GM12878 (cell line): ENCODE measurements at regions not wholly inside any gene's neighbourhood (a gene's known extent, or its start where the extent isn't known, plus 50 kb on each side); places are given as distances from the start of the nearest gene placed in this dataset.

Source experiments
- ATAC-seq: fragments of 200-7000 bp; cut with Tn5 transposase; 3 replicates; pipeline ENCODE4 v1.9.1; 2020; ENCODE audit warnings: mild to moderate bottlenecking, moderate library complexity
- BruUV-seq: library from RNA; stranded (reverse); fragments of 400-500 nt; replicated peaks from 2 replicates; lab custom pipeline; 2021; lab: Mats Ljungman, UMichigan
- CTCF ChIA-PET: fragments of 300-600 bp; sonication (Branson Sonifier 250); formaldehyde crosslinking; extraction: SDS; loops from one replicate; lab custom pipeline; 2021; ENCODE audit warnings: inconsistent platforms; lab: Yijun Ruan, JAX
- POLR2A ChIA-PET: fragments of 350-600 bp; formaldehyde crosslinking; extraction: SDS; loops from one replicate; lab custom pipeline; 2021; ENCODE audit warnings: inconsistent platforms; lab: Charles Lee
- RAD21 ChIA-PET: fragments of 300-600 bp; sonication (Branson Sonifier 250); formaldehyde crosslinking; loops from one replicate; lab custom pipeline; 2023; ENCODE audit warnings: antibody characterized with exemption; ENCODE audit not compliant: unreplicated experiment; lab: Charles Lee
- SMC1A ChIA-PET: fragments of 300-600 bp; sonication (Branson Sonifier 250); formaldehyde crosslinking; loops from one replicate; lab custom pipeline; 2023; ENCODE audit not compliant: unreplicated experiment, uncharacterized antibody; lab: Charles Lee
- DNase-seq: peaks from one replicate; pipeline ENCODE4 v3.0.0-alpha.2; 2011; ENCODE audit warnings: low read depth, low spot score
- FAIRE-seq: peaks from 3 replicates; lab custom pipeline; 2011; peaks lifted over from hg19 to GRCh38; lab: Jason Lieb, UNC
- H2AFZ ChIP-seq: 2 replicates; pipeline ENCODE4 v1.6.0; 2011; ENCODE audit warnings: low read depth, low read length, control low read depth; ENCODE audit not compliant: control insufficient read depth
- H3K27ac ChIP-seq: 2 replicates; pipeline ENCODE4 v1.5.1; 2011; ENCODE audit warnings: control low read depth; ENCODE audit not compliant: control insufficient read depth, insufficient read depth
- H3K27me3 ChIP-seq, 2 experiments: replicated peaks in 1 of 2; 2 replicates each; pipeline versions ENCODE4 v1.6.0 to v1.6.1; 2011; ENCODE audit warnings: low read length in 1 of 2; ENCODE audit not compliant: control insufficient read depth in 2 of 2, insufficient read depth in 2 of 2
- H3K36me3 ChIP-seq, 2 experiments: 2 replicates each; pipeline ENCODE4 v1.5.1; 2011; ENCODE audit warnings: low read length in 1 of 2; ENCODE audit not compliant: control insufficient read depth in 2 of 2, insufficient read depth in 2 of 2
- H3K4me1 ChIP-seq: 2 replicates; pipeline ENCODE4 v1.6.1; 2011; ENCODE audit warnings: mild to moderate bottlenecking, low read length, moderate library complexity, mixed read lengths; ENCODE audit not compliant: control insufficient read depth, insufficient read depth
- H3K4me2 ChIP-seq: 2 replicates; pipeline ENCODE4 v1.6.0; 2011; ENCODE audit warnings: control low read depth; ENCODE audit not compliant: control insufficient read depth, insufficient read depth
- H3K4me3 ChIP-seq: fragments of 200-600 bp; sonication (generic); 2 replicates; pipeline ENCODE4 v1.5.1; 2016
- H3K79me2 ChIP-seq: 2 replicates; pipeline ENCODE4 v1.6.0; 2011; ENCODE audit warnings: low read length; ENCODE audit not compliant: control insufficient read depth, insufficient read depth
- H3K9ac ChIP-seq: 2 replicates; pipeline ENCODE4 v1.8.0; 2011; ENCODE audit warnings: low read length, control low read depth, mixed read lengths; ENCODE audit not compliant: control insufficient read depth, insufficient read depth
- H3K9me3 ChIP-seq: replicated peaks from 3 replicates; pipeline ENCODE4 v1.5.1; 2011; ENCODE audit warnings: mild to moderate bottlenecking, low read length; ENCODE audit not compliant: control insufficient read depth, insufficient read depth
- H4K20me1 ChIP-seq: 2 replicates; pipeline ENCODE4 v1.6.0; 2011; ENCODE audit not compliant: control insufficient read depth, insufficient read depth
- BACH1 ChIP-seq: fragments of 450-650 bp; IDR thresholded peaks from 2 replicates; pipeline ENCODE4 v1.6.1; 2017; ENCODE audit warnings: mild to moderate bottlenecking, borderline replicate concordance
- CBX5 ChIP-seq: sonication (generic); IDR thresholded peaks from 2 replicates; pipeline ENCODE4 v1.6.1; 2016; ENCODE audit warnings: low read depth, moderate library complexity, mild to moderate bottlenecking, inconsistent platforms
- CHD2 ChIP-seq: IDR thresholded peaks from 2 replicates; pipeline ENCODE4 v1.6.1; 2011; ENCODE audit warnings: low read depth, low read length, improper control_type of control experiment, borderline replicate concordance
- HDAC6 ChIP-seq: fragments of 200-600 bp; sonication (generic); IDR thresholded peaks from one replicate; pipeline ENCODE4 v1.8.0; 2017; ENCODE audit warnings: antibody characterized with exemption; ENCODE audit not compliant: unreplicated experiment
- IRF4 ChIP-seq: IDR thresholded peaks from 2 replicates; pipeline ENCODE4 v1.6.1; 2011; ENCODE audit warnings: low read depth, low read length
- JUND ChIP-seq: IDR thresholded peaks from 2 replicates; pipeline ENCODE4 v1.6.1; 2012; ENCODE audit warnings: low read depth, mild to moderate bottlenecking, low read length, improper control_type of control experiment, moderate library complexity
- LARP7 ChIP-seq: fragments of 450-650 bp; IDR thresholded peaks from 2 replicates; pipeline ENCODE4 v1.6.1; 2017; ENCODE audit warnings: mild to moderate bottlenecking
- MEF2B ChIP-seq: fragments of 450-650 bp; IDR thresholded peaks from 2 replicates; pipeline ENCODE4 v1.6.1; 2018; ENCODE audit warnings: mild to moderate bottlenecking, moderate library complexity; ENCODE audit not compliant: partially characterized antibody, poor library complexity, severe bottlenecking
- MYB ChIP-seq: fragments of 150-350 bp; IDR thresholded peaks from 2 replicates; pipeline ENCODE4 v1.6.1; 2014; ENCODE audit warnings: mild to moderate bottlenecking, low read depth, low read length, borderline replicate concordance
- NR2C1 ChIP-seq: fragments of 450-650 bp; IDR thresholded peaks from 2 replicates; pipeline ENCODE4 v1.6.1; 2017; ENCODE audit warnings: antibody characterized with exemption, mild to moderate bottlenecking, moderate library complexity
- PML ChIP-seq: IDR thresholded peaks from 2 replicates; pipeline ENCODE4 v1.6.1; 2012; ENCODE audit warnings: low read length, inconsistent platforms
- POLR2AphosphoS2 ChIP-seq: IDR thresholded peaks from 2 replicates; pipeline ENCODE4 v1.6.1; 2011; ENCODE audit warnings: low read depth, mild to moderate bottlenecking, low read length, improper control_type of control experiment, moderate library complexity
- RAD21 ChIP-seq: IDR thresholded peaks from 2 replicates; pipeline ENCODE4 v1.6.1; 2011; ENCODE audit warnings: mild to moderate bottlenecking, low read depth, low read length, moderate library complexity; ENCODE audit not compliant: insufficient read depth
- SIX5 ChIP-seq: IDR thresholded peaks from 2 replicates; pipeline ENCODE4 v1.6.1; 2011; ENCODE audit warnings: mild to moderate bottlenecking, low read depth, low read length, moderate library complexity; ENCODE audit not compliant: severe bottlenecking
- SP1 ChIP-seq: IDR thresholded peaks from one replicate; pipeline ENCODE4 v1.6.1; 2011; ENCODE audit warnings: low read depth, low read length
- SREBF2 ChIP-seq: IDR thresholded peaks from 2 replicates; pipeline ENCODE4 v1.6.1; 2012; ENCODE audit warnings: mild to moderate bottlenecking, low read length
- YBX1 ChIP-seq: fragments of 450-650 bp; IDR thresholded peaks from 2 replicates; pipeline ENCODE4 v1.6.1; 2016; ENCODE audit warnings: antibody characterized with exemption
- ZNF274 ChIP-seq: IDR thresholded peaks from one replicate; pipeline ENCODE4 v1.8.0; 2011; ENCODE audit not compliant: insufficient read length, insufficient read depth
- ZSCAN29 ChIP-seq: fragments of 450-650 bp; IDR thresholded peaks from 2 replicates; pipeline ENCODE4 v1.6.1; 2017; ENCODE audit warnings: mild to moderate bottlenecking, moderate library complexity
- ZZZ3 ChIP-seq: IDR thresholded peaks from 2 replicates; pipeline ENCODE4 v1.6.1; 2011; ENCODE audit warnings: low read depth; ENCODE audit not compliant: control insufficient read depth, insufficient read length
- WGBS: methylation state at CpG from one replicate; pipeline ENCODE4 v1.1.6; 2016; ENCODE audit warnings: low lambda C conversion rate; ENCODE audit not compliant: insufficient replicate concordance, insufficient coverage; ENCODE audit errors: missing lambda C conversion rate; 5-methylcytosine and 5-hydroxymethylcytosine counted together
- in situ Hi-C: fragments of 300-500 bp; cut with MboI; formaldehyde crosslinking; loops from 9 replicates; pipeline ENCODE4 v1.14.3; 2018; ENCODE audit warnings: mixed read lengths
- intact Hi-C: fragments of 100-400 bp; cut with micrococcal nuclease; formaldehyde crosslinking; loops from one replicate; pipeline ENCODE4 v1.14.2; 2022; ENCODE audit not compliant: unreplicated experiment
- TF ChIP-seq, protein P1 (sequence below): fragments of 450-650 bp; IDR thresholded peaks from 2 replicates; pipeline ENCODE4 v1.6.1; 2014; ENCODE audit warnings: mild to moderate bottlenecking

DNA sequence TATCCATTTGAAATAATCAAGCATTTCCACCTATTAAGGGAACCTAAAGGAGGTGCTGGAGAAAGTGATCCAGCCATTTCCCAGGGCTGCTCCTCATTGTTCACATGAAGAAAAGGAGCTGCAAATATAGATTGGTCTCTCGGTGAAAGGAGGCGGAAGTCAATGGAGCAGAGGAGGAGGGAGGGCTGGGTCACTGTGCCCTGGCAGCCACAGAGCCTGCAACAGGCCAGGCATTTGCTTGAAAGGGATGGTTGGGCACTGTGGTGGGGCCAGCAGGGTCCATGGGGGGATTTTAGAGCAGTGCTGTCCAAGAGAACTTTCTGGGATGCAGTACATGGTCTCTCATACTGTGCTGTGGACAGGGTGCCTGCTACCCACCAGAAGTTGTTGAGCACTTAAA is 173.2 kb downstream of the CYLD start:
- H3K36me3 ChIP-seq = no peaks in the 10 kb centered on the region
- H3K4me3 ChIP-seq = no peak overlapping the region
- no peaks in the 10 kb centered on the region for H4K20me1 ChIP-seq
- TF ChIP-seq CHD2 = no peak
- no peak for TF ChIP-seq HDAC6
- TF ChIP-seq YBX1 = no peak
- TF ChIP-seq LARP7 = no peak
- TF ChIP-seq MYB = no peak
- no peak for TF ChIP-seq NR2C1
- no peak for TF ChIP-seq SIX5
- ChIA-PET RAD21 (no interaction called here), SMC1A (no interaction called here), POLR2A (no interaction called here), CTCF (no interaction called here)
- 49% methylated on average over 2 of the region's 2 CpGs for WGBS
- no peak for DNase-seq
- intact Hi-C loops (no loop called here), in situ Hi-C loops (no loop called here)
- no peak for FAIRE-seq
- no peaks in the 10 kb centered on the region for H3K4me1 ChIP-seq
- H2AFZ ChIP-seq = no peak overlapping the region
- no peaks in the 10 kb centered on the region for H3K9me3 ChIP-seq
- ATAC-seq = no peak
- H3K9ac ChIP-seq = no peak overlapping the region
- no peaks in the 10 kb centered on the region; a peak in 1 of 4 replicates for H3K27me3 ChIP-seq
- H3K4me2 ChIP-seq = no peak overlapping the region
- H3K27ac ChIP-seq = no peak overlapping the region
- BruUV-seq = no TSS peak
- H3K79me2 ChIP-seq = no peaks in the 10 kb centered on the region

DNA sequence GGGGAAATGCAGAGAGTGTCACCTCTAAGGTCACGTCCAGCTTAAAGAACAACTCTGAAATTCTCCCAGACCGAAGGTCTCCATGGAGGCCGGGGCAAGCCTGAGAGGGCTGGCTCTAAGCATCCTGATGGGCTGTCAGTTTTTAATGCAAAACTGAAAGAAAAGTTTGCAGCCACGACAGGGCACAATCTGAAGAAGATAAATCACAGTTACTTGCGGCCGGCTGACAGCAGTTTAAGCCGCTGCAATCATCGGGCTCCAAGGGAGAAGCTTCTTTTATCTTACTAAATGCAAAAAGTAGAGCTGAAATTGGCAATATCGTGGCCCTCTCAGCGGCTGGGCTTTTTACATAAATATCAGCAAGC is 168.8 kb downstream of the CYLD start:
- FAIRE-seq (no peak), DNase-seq (no peak), ATAC-seq (no peak)
- no peak overlapping the region for H3K4me2 ChIP-seq
- no peak overlapping the region for H2AFZ ChIP-seq
- intact Hi-C loops (no loop called here), in situ Hi-C loops (no loop called here)
- RAD21 ChIA-PET = no interaction called here
- H3K4me1 ChIP-seq = no peaks in the 10 kb centered on the region
- TF ChIP-seq MEF2B = no peak
- TF ChIP-seq RAD21 = no peak
- TF ChIP-seq SREBF2 = no peak
- no peak for TF ChIP-seq IRF4
- TF ChIP-seq JUND = no peak
- TF ChIP-seq PML = no peak
- TF ChIP-seq CBX5 = no peak
- TF ChIP-seq BACH1 = no peak
- no peak for TF ChIP-seq POLR2AphosphoS2
- TF ChIP-seq ZZZ3 = no peak
- TF ChIP-seq ZSCAN29 = no peak
- TF ChIP-seq SP1 = no peak
- TF ChIP-seq, protein P1, sequence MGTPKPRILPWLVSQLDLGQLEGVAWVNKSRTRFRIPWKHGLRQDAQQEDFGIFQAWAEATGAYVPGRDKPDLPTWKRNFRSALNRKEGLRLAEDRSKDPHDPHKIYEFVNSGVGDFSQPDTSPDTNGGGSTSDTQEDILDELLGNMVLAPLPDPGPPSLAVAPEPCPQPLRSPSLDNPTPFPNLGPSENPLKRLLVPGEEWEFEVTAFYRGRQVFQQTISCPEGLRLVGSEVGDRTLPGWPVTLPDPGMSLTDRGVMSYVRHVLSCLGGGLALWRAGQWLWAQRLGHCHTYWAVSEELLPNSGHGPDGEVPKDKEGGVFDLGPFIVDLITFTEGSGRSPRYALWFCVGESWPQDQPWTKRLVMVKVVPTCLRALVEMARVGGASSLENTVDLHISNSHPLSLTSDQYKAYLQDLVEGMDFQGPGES = no peak
- TF ChIP-seq ZNF274 = no peak
- POLR2A ChIA-PET = no interaction called here
- no peaks in the 10 kb centered on the region for H3K9me3 ChIP-seq
- no peak overlapping the region for H3K9ac ChIP-seq
- no peaks in the 10 kb centered on the region for H3K36me3 ChIP-seq
- H3K27me3 ChIP-seq = no peaks in the 10 kb centered on the region
- WGBS = 23% methylated on average over 10 of the region's 10 CpGs
- CTCF ChIA-PET = no interaction called here
- no peaks in the 10 kb centered on the region for H4K20me1 ChIP-seq
- H3K4me3 ChIP-seq = no peak overlapping the region
- SMC1A ChIA-PET = no interaction called here
- H3K27ac ChIP-seq = no peak overlapping the region
- no peaks in the 10 kb centered on the region for H3K79me2 ChIP-seq
- no TSS peak for BruUV-seq
